Glutamatergic neuron (in vitro differentiated cells): ENCODE measurements at regions not wholly inside any gene's neighbourhood (a gene's known extent, or its start where the extent isn't known, plus 50 kb on each side); places are given as distances from the start of the nearest gene placed in this dataset.

ENCODE experiments used
- DNase-seq: peaks from one replicate; pipeline ENCODE4 v3.0.0; 2022
- H3K27ac Mint-ChIP-seq: one replicate; pipeline ENCODE4 v1.8.0; 2020; ENCODE audit warnings: mild to moderate bottlenecking, mixed read lengths, inconsistent platforms; ENCODE audit not compliant: unreplicated experiment
- H3K27me3 Mint-ChIP-seq: one replicate; pipeline ENCODE4 v1.8.0; 2020; ENCODE audit warnings: mild to moderate bottlenecking, moderate library complexity, mixed read lengths, inconsistent platforms; ENCODE audit not compliant: unreplicated experiment
- H3K36me3 Mint-ChIP-seq: one replicate; pipeline ENCODE4 v1.8.0; 2020; ENCODE audit warnings: mild to moderate bottlenecking, mixed read lengths, inconsistent platforms; ENCODE audit not compliant: unreplicated experiment
- H3K4me1 Mint-ChIP-seq: one replicate; pipeline ENCODE4 v1.8.0; 2020; ENCODE audit warnings: mild to moderate bottlenecking, low read depth, mixed read lengths, inconsistent platforms; ENCODE audit not compliant: unreplicated experiment
- H3K4me3 Mint-ChIP-seq: one replicate; pipeline ENCODE4 v1.8.0; 2020; ENCODE audit warnings: mild to moderate bottlenecking, mixed read lengths, inconsistent platforms; ENCODE audit not compliant: unreplicated experiment
- H3K9me3 Mint-ChIP-seq: one replicate; pipeline ENCODE4 v1.8.0; 2020; ENCODE audit warnings: mild to moderate bottlenecking, moderate library complexity, mixed read lengths, inconsistent platforms; ENCODE audit not compliant: unreplicated experiment
- TF ChIP-seq, protein P1 (sequence below): fragments of 200-600 bp; sonication (generic); IDR thresholded peaks from one replicate; pipeline ENCODE4 v1.5.0; 2021; ENCODE audit not compliant: partially characterized antibody, unreplicated experiment

GRCh38 chr5:118220556-118221195 lies 767.7 kb downstream of the DTWD2 start:
- Mint-ChIP-seq H3K4me1 (no peaks in the 10 kb centered on the region), H3K36me3 (no peaks in the 10 kb centered on the region)

DNA sequence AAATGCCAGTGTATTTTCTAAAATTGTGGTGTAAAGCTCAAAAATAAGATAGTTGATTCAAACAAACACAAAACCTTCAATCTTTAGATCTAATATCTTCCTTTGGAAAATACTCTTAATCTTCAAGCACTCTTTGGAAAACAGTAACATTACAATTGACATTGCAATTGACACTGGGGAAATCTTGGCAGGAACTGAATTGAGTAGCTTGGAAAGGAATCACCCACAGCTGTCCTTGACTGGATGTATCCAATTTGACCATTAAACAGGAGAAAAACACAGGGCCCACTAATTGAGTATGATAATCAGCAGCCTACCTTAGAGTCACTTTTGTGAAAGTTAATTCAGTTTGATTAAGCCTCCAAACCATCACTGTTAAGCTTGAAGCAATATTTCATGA lies 776.7 kb downstream of the DTWD2 start:
- Mint-ChIP-seq H3K27me3 (no peaks in the 10 kb centered on the region), H3K36me3 (peaks cover 13% of the 10 kb centered on the region), H3K9me3 (no peaks in the 10 kb centered on the region), H3K27ac (no peak overlapping the region), H3K4me1 (peaks cover 4% of the 10 kb centered on the region), H3K4me3 (no peak overlapping the region)
- TF ChIP-seq, protein P1, sequence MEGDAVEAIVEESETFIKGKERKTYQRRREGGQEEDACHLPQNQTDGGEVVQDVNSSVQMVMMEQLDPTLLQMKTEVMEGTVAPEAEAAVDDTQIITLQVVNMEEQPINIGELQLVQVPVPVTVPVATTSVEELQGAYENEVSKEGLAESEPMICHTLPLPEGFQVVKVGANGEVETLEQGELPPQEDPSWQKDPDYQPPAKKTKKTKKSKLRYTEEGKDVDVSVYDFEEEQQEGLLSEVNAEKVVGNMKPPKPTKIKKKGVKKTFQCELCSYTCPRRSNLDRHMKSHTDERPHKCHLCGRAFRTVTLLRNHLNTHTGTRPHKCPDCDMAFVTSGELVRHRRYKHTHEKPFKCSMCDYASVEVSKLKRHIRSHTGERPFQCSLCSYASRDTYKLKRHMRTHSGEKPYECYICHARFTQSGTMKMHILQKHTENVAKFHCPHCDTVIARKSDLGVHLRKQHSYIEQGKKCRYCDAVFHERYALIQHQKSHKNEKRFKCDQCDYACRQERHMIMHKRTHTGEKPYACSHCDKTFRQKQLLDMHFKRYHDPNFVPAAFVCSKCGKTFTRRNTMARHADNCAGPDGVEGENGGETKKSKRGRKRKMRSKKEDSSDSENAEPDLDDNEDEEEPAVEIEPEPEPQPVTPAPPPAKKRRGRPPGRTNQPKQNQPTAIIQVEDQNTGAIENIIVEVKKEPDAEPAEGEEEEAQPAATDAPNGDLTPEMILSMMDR: no peak
- DNase-seq: no peak

More at GRCh38 chr5:118220556-118221195, 767.7 kb downstream of the DTWD2 start:
- H3K4me3 Mint-ChIP-seq: no peak overlapping the region
- H3K27ac Mint-ChIP-seq: no peak overlapping the region
- H3K27me3 Mint-ChIP-seq: no peaks in the 10 kb centered on the region
- H3K9me3 Mint-ChIP-seq: no peaks in the 10 kb centered on the region
- TF ChIP-seq, protein P1: no peak
- DNase-seq: no peak

- H3K27me3 Mint-ChIP-seq: no peaks in the 10 kb centered on the region
- TF ChIP-seq, protein P1: no peak
- no peak overlapping the region for H3K4me3 Mint-ChIP-seq
- DNase-seq: no peak
- H3K36me3 Mint-ChIP-seq: peaks cover 13% of the 10 kb centered on the region
- no peaks in the 10 kb centered on the region for H3K4me1 Mint-ChIP-seq
- H3K27ac Mint-ChIP-seq: no peak overlapping the region
- H3K9me3 Mint-ChIP-seq: no peaks in the 10 kb centered on the region
These were observed 780.3 kb downstream of the DTWD2 start for GRCh38 chr5:118208031-118208453.

GRCh38 chr5:118199801-118200200 lies 788.5 kb downstream of the DTWD2 start:
- peaks cover 2% of the 10 kb centered on the region for H3K27me3 Mint-ChIP-seq
- no peaks in the 10 kb centered on the region for H3K36me3 Mint-ChIP-seq
- H3K9me3 Mint-ChIP-seq: no peaks in the 10 kb centered on the region
- no peak for DNase-seq
- TF ChIP-seq, protein P1: no peak
- no peak overlapping the region for H3K4me3 Mint-ChIP-seq
- H3K4me1 Mint-ChIP-seq: peaks cover 5% of the 10 kb centered on the region
- H3K27ac Mint-ChIP-seq: no peak overlapping the region

DNA sequence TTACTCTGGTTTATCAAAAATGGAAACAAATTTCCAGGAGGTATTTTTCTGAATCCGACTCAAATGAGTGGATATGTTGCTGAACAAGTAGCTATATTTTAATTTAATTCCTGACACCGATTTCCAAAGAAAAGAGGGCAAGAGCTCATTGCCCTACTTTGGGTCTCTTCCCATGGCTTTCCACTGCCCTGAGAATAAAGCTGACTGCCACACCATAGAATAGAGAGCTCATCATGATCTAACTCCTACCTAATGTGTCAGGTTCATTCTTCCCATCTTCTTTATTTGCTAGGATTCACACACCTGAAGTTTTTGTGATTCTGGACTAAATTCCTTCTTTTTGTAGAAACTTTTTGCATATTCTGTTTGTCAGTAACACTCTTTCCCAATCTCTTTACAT lies 792.1 kb downstream of the DTWD2 start:
- Mint-ChIP-seq H3K36me3 (no peaks in the 10 kb centered on the region), H3K27me3 (peaks cover 2% of the 10 kb centered on the region), H3K4me3 (no peak overlapping the region), H3K9me3 (no peaks in the 10 kb centered on the region), H3K4me1 (peaks cover 8% of the 10 kb centered on the region), H3K27ac (no peak overlapping the region)
- TF ChIP-seq, protein P1: no peak
- no peak for DNase-seq
